ENCODE measurements at regions not wholly inside any gene's neighbourhood (a gene's known extent, or its start where the extent isn't known, plus 50 kb on each side); places are given as distances from the start of the nearest gene placed in this dataset.

- no peak overlapping the region for H3K18ac ChIP-seq (ENCODE audit: extremely low read depth, low read length)
- no peaks in the 10 kb centered on the region for H3K79me1 ChIP-seq (ENCODE audit: low read depth, low read length)
- no peak overlapping the region for H3K4me2 ChIP-seq (ENCODE audit: insufficient read depth in 1 of 2, low read depth in 2 of 2, low read length in 2 of 2)
- CTCF ChIA-PET (ENCODE audit: partially characterized antibody) = no interaction called here
- no peak overlapping the region for H2BK20ac ChIP-seq (ENCODE audit: low read length)
- no peak overlapping the region for H3K14ac ChIP-seq (ENCODE audit: insufficient read length)
- no peak for DNase-seq (ENCODE audit: low read depth in 1 of 2, low spot score in 2 of 2)
- H3K27me3 ChIP-seq (replicated peaks in 1 of 4; ENCODE audit: control insufficient read depth in 3 of 4, extremely low read depth in 1 of 4, insufficient read depth in 3 of 4, low read length in 3 of 4) = no peaks in the 10 kb centered on the region
- H3K79me2 ChIP-seq (ENCODE audit: control insufficient read depth in 1 of 2, insufficient read depth in 2 of 2, low read length in 2 of 2) = no peaks in the 10 kb centered on the region
- POLR2A ChIA-PET (ENCODE audit: partially characterized antibody) = no interaction called here
- 94% methylated on average over 5 of the region's 5 CpGs; no CpG with 5 or more reads in 1 of the 2 experiments for WGBS, 2 experiments (ENCODE audit: extremely low coverage in 1 of 2, insufficient coverage in 1 of 2, insufficient read length in 1 of 2, insufficient replicate concordance in 2 of 2, low coverage in 1 of 2, low lambda C conversion rate in 2 of 2, missing lambda C conversion rate in 1 of 2)
- H2AFZ ChIP-seq (ENCODE audit: low read length) = no peak overlapping the region
- H2AK5ac ChIP-seq (ENCODE audit: low read depth, low read length) = no peak overlapping the region
- FAIRE-seq = no peak
- no peak overlapping the region for H3K23ac ChIP-seq (ENCODE audit: insufficient read length)
- no peak overlapping the region for H2BK120ac ChIP-seq (replicated peaks; ENCODE audit: low read depth, low read length)
- 0 out of 4 replicates have a peak, but pooled peaks cover 0 to 8% of the 10 kb centered on the region in 2 experiments for H3K9me3 ChIP-seq (ENCODE audit: insufficient read depth in 2 of 2, low read depth in 1 of 2, low read length in 1 of 2)
- no peak overlapping the region for H4K5ac ChIP-seq (ENCODE audit: insufficient read length, low read depth, low read length)
- no peak overlapping the region for H3K56ac ChIP-seq (replicated peaks; ENCODE audit: insufficient read length, low read depth, low read length)
- no peak overlapping the region for H3K9ac ChIP-seq (replicated peaks in 1 of 4; ENCODE audit: extremely low read depth in 1 of 4, low read depth in 3 of 4, low read length in 3 of 4)
- no peak overlapping the region for H3K4ac ChIP-seq (replicated peaks; ENCODE audit: insufficient read length, low read depth, low read length)
- H3K4me1 ChIP-seq (replicated peaks in 1 of 4; ENCODE audit: control insufficient read depth in 3 of 4, insufficient read depth in 4 of 4, low read length in 3 of 4) = peaks cover 0 to 3% (median 0%) of the 10 kb centered on the region in 4 experiments; a peak in 1 of 7 replicates
- no peaks in the 10 kb centered on the region for H4K20me1 ChIP-seq (replicated peaks in 1 of 2; ENCODE audit: control insufficient read depth in 1 of 2, insufficient read depth in 2 of 2, low read length in 2 of 2)
- no peak overlapping the region for H2BK15ac ChIP-seq (ENCODE audit: low read length)
- H4K8ac ChIP-seq (ENCODE audit: extremely low read depth, insufficient read depth, low read length) = no peak overlapping the region
- H3K23me2 ChIP-seq (ENCODE audit: low read depth, low read length) = no peaks in the 10 kb centered on the region
- H3K27ac ChIP-seq (ENCODE audit: low read depth, low read length) = no peak overlapping the region
- TF ChIP-seq CEBPB (IDR thresholded peaks at IDR 0.05; ENCODE audit: low read depth, low read length) = peak; percentile 46; the same call in 1 of the 2 replicates
- TF ChIP-seq SIRT6 (IDR thresholded peaks at IDR 0.05; ENCODE audit: low read length) = no peak
- H3K36me3 ChIP-seq (ENCODE audit: control insufficient read depth in 2 of 4, insufficient read depth in 4 of 4, low read length in 3 of 4) = no peaks in the 10 kb centered on the region
- no peak overlapping the region for H2BK5ac ChIP-seq (ENCODE audit: low read depth, low read length)
- H2BK12ac ChIP-seq (ENCODE audit: low read depth, low read length) = no peak overlapping the region
- no peak overlapping the region for H3K4me3 ChIP-seq (ENCODE audit: extremely low read depth in 1 of 4, insufficient read depth in 2 of 4, low read depth in 3 of 4, low read length in 4 of 4)
- H4K91ac ChIP-seq (replicated peaks; ENCODE audit: insufficient read length, low read length) = no peak overlapping the region
Observed at GRCh38 chr18:68436485-68436884, 278.4 kb downstream of the TMX3 start.
